ENCODE measurements at regions not wholly inside any gene's neighbourhood (a gene's known extent, or its start where the extent isn't known, plus 50 kb on each side); places are given as distances from the start of the nearest gene placed in this dataset.

DNA sequence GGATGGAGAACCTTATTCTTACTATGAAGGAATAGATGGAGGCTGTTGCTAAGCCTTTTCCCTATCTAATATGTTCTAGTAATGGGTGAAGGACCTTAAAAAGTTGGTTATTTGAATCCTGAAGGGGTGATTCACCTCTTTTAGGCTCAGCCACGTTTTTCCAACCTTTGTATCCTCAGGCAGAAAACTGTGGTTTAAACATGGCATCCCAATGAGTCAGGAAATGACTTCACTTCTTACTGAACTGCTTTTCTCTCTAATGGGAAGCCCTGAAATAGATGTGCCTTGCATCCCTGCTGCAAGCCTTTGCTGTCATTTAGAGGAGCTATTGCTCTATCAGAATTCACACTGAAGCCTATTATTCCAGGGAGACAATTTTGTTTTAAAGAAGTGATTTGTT lies 191.0 kb upstream of the ARX start:
- TF ChIP-seq POLR2A (IDR thresholded peaks at IDR 0.05; ENCODE audit: low read depth, low read length) (no peak), POLR2AphosphoS5 (IDR thresholded peaks at IDR 0.05; ENCODE audit: low read length) (no peak), EP300 (IDR thresholded peaks at IDR 0.05; ENCODE audit: borderline replicate concordance in 1 of 2, control insufficient read depth in 1 of 2, low read depth in 2 of 2, low read length in 2 of 2) (no peak), EGR1 (IDR thresholded peaks at IDR 0.05; ENCODE audit: borderline replicate concordance in 1 of 2, low read depth in 2 of 2, low read length in 2 of 2) (no peak), PML (IDR thresholded peaks at IDR 0.05; ENCODE audit: low read length) (no peak), CHD2 (IDR thresholded peaks at IDR 0.05; ENCODE audit: borderline replicate concordance, low read depth, low read length) (no peak)
- TF ChIP-seq, protein P1, sequence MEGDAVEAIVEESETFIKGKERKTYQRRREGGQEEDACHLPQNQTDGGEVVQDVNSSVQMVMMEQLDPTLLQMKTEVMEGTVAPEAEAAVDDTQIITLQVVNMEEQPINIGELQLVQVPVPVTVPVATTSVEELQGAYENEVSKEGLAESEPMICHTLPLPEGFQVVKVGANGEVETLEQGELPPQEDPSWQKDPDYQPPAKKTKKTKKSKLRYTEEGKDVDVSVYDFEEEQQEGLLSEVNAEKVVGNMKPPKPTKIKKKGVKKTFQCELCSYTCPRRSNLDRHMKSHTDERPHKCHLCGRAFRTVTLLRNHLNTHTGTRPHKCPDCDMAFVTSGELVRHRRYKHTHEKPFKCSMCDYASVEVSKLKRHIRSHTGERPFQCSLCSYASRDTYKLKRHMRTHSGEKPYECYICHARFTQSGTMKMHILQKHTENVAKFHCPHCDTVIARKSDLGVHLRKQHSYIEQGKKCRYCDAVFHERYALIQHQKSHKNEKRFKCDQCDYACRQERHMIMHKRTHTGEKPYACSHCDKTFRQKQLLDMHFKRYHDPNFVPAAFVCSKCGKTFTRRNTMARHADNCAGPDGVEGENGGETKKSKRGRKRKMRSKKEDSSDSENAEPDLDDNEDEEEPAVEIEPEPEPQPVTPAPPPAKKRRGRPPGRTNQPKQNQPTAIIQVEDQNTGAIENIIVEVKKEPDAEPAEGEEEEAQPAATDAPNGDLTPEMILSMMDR (IDR thresholded peaks at IDR 0.05 in 2 of 3, conservative IDR thresholded peaks at IDR 0.05 in 1 of 3; ENCODE audit: control insufficient read depth in 2 of 3, extremely low read depth in 1 of 3, insufficient read depth in 1 of 3, low read depth in 3 of 3, low read length in 3 of 3), result no peak
- TF ChIP-seq, protein P2, sequence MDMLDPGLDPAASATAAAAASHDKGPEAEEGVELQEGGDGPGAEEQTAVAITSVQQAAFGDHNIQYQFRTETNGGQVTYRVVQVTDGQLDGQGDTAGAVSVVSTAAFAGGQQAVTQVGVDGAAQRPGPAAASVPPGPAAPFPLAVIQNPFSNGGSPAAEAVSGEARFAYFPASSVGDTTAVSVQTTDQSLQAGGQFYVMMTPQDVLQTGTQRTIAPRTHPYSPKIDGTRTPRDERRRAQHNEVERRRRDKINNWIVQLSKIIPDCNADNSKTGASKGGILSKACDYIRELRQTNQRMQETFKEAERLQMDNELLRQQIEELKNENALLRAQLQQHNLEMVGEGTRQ (IDR thresholded peaks at IDR 0.05; ENCODE audit: borderline replicate concordance, low read depth, low read length), result no peak
- TF ChIP-seq, protein P3, sequence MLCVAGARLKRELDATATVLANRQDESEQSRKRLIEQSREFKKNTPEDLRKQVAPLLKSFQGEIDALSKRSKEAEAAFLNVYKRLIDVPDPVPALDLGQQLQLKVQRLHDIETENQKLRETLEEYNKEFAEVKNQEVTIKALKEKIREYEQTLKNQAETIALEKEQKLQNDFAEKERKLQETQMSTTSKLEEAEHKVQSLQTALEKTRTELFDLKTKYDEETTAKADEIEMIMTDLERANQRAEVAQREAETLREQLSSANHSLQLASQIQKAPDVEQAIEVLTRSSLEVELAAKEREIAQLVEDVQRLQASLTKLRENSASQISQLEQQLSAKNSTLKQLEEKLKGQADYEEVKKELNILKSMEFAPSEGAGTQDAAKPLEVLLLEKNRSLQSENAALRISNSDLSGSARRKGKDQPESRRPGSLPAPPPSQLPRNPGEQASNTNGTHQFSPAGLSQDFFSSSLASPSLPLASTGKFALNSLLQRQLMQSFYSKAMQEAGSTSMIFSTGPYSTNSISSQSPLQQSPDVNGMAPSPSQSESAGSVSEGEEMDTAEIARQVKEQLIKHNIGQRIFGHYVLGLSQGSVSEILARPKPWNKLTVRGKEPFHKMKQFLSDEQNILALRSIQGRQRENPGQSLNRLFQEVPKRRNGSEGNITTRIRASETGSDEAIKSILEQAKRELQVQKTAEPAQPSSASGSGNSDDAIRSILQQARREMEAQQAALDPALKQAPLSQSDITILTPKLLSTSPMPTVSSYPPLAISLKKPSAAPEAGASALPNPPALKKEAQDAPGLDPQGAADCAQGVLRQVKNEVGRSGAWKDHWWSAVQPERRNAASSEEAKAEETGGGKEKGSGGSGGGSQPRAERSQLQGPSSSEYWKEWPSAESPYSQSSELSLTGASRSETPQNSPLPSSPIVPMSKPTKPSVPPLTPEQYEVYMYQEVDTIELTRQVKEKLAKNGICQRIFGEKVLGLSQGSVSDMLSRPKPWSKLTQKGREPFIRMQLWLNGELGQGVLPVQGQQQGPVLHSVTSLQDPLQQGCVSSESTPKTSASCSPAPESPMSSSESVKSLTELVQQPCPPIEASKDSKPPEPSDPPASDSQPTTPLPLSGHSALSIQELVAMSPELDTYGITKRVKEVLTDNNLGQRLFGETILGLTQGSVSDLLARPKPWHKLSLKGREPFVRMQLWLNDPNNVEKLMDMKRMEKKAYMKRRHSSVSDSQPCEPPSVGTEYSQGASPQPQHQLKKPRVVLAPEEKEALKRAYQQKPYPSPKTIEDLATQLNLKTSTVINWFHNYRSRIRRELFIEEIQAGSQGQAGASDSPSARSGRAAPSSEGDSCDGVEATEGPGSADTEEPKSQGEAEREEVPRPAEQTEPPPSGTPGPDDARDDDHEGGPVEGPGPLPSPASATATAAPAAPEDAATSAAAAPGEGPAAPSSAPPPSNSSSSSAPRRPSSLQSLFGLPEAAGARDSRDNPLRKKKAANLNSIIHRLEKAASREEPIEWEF (IDR thresholded peaks at IDR 0.05; ENCODE audit: insufficient replicate concordance, low read depth, low read length), result no peak
- TF ChIP-seq, protein P4, sequence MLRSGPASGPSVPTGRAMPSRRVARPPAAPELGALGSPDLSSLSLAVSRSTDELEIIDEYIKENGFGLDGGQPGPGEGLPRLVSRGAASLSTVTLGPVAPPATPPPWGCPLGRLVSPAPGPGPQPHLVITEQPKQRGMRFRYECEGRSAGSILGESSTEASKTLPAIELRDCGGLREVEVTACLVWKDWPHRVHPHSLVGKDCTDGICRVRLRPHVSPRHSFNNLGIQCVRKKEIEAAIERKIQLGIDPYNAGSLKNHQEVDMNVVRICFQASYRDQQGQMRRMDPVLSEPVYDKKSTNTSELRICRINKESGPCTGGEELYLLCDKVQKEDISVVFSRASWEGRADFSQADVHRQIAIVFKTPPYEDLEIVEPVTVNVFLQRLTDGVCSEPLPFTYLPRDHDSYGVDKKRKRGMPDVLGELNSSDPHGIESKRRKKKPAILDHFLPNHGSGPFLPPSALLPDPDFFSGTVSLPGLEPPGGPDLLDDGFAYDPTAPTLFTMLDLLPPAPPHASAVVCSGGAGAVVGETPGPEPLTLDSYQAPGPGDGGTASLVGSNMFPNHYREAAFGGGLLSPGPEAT (IDR thresholded peaks at IDR 0.05; ENCODE audit: low read depth), result no peak
